DMS53 treated with DMSO at 0.1 percent for 48 hours (cell line): ENCODE measurements at regions not wholly inside any gene's neighbourhood (a gene's known extent, or its start where the extent isn't known, plus 50 kb on each side); places are given as distances from the start of the nearest gene placed in this dataset.
"Not testable (repeated sequence)": the region's sequence is repeated elsewhere in the genome, so short reads cannot be mapped to it uniquely, and the experiment has no call there.

Source experiments
- DNase-seq: peaks from one replicate; lab custom pipeline; 2025; ENCODE audit not compliant: unreplicated experiment; lab: John Stamatoyannopoulos, UW

DNA sequence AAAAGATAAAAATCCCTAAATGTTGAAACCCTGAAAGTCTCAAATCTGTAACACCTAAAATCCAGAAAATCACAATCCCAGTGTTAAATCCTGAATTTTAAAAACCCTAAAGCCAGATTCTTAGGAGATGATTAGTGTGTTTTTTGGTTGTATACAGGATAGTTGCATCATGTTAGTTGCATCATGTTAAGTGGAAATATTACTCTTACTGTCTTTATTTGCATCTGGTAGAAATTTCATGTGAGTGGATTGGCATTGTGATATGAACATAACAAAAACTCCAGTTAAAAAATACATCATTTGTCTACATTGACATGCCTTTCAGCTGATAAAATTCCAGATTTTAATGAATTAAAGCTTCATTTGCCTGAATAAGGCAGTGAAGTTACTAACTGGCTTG lies 683.1 kb upstream of the ACVR2A start:
- no peak for DNase-seq

DNA sequence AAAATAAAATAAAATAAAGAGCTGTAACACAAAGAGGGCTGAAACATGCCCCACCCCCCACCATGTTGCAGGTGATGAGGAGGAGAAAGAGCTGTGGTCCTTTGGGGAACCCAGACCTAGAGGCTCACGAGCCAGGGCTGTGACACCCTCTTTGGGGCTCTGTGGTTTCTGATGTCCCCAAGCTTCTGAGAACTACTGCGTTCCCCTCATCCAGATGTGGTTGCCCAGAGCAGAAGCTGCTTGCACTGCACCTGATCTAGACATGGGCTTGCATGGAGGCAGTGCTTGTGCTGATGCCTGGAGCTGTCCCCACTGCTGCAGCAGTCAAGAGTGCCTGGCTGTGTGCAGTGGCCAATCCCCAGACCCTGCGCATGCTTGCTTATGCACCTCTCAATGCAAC lies 687.9 kb upstream of the ACVR2A start:
- DNase-seq: no peak

DNA sequence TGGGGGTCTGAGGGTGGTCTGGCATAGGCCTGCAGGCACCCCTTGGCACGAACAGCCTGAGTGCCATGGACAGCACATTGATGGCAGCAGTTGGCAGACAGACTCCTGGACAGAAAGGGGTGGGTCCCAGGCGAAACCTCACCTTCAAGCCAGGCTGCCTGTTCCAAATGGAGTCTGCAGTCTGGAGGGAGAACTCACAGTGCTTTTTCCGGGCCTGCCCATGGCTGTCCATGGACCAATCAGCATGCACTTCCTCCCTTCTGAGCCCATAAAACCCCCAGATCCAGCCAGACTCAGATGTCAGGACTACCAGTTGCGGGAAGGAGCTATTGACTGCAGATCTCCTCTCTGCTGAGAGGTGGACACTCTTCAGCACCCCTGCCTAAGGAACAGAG lies 694.6 kb upstream of the ACVR2A start:
- DNase-seq: no peak

DNA sequence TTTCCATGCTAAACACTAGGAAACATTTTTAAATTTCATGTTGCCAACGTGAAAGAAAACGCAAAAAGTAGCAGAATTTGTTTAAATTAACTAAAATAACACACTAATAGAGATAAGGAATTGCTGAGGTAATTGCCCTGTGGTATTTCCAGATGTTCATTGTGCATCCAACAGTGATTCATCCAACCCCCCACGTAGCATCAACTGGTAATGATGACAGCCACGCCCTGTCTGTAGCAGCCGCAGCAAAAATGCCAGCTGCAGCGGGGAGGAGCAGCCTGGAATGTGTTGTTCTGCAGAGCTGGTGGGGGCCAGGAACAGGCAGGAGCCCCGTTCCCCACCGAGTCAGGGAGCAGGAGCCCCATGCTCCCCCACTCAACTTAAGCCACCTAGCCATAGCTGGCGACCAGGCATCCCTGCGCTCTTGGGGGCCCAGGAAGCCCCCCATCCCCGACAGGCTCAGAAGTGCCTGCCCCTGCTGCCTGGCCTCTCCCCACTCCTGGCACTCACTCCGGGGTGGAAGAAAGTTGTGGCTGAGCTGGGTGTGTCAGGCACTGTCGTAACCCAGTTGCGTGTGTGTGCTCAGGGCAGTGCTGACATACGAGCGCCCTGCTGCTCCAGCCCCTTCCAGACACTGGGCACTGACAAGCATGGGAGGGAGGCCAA lies 695.1 kb upstream of the ACVR2A start:
- DNase-seq: no peak

- DNase-seq: no peak
Measured at GRCh38 chr2:147147802-147148201, 697.0 kb upstream of the ACVR2A start.

- DNase-seq: no peak
Measured at GRCh38 chr2:147141930-147142329, 702.9 kb upstream of the ACVR2A start.

DNA sequence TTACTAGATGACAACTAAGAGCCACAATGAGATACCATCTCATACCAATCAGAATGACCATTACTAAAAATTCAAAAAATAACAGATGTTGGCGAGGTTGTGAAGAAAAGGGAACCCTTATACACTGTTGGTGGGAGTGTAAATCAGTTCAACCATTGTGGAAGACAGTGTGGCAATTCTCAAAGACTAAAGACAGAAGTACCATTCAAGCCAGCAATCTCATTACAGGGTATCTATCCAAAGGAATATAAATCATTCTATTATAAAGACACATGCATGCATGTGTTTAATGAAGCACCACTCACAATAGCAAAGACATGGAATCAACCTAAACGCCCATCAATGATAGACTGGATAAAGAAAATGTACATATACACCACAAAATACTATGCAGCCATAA lies 705.1 kb upstream of the ACVR2A start:
- not testable (repeated sequence) for DNase-seq

DNA sequence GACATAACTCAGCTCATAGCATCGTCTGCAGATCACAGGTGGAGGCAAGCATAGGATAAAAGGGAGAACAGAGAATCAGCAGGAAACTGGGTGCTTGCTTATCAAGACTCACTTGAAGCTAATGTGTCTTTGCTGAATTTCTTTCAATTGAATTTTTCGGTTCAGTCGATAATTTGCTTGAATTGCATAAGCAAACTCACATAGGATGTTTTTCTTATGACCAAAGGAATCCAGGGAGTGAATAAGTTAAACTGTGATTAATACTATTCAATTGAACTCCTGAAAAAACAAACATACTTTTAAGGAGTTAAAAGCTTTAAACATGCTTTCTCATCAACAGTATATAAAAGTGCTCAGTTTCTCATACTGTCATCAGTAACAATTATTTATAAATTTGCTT lies 707.1 kb upstream of the ACVR2A start:
- DNase-seq: no peak

DNA sequence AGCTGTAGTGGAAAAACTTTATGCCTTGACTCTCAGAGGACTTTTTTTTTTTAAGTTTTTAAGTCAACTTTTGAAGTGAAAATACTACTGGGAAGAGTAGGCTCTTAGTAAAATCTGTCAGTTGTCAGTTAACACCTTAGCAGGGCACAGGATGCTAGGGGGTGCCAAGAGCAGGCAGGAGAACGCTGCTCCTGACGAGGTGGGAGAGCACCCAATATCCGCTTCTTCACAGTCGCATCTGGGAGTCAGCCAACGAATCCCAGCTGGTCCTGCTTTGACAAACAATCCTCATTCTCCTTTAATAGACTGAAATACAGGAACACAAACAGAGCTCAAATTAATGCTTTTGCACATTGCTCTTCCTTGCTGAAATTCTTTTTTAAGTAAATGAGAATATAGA lies 709.5 kb upstream of the ACVR2A start:
- DNase-seq: no peak

DNA sequence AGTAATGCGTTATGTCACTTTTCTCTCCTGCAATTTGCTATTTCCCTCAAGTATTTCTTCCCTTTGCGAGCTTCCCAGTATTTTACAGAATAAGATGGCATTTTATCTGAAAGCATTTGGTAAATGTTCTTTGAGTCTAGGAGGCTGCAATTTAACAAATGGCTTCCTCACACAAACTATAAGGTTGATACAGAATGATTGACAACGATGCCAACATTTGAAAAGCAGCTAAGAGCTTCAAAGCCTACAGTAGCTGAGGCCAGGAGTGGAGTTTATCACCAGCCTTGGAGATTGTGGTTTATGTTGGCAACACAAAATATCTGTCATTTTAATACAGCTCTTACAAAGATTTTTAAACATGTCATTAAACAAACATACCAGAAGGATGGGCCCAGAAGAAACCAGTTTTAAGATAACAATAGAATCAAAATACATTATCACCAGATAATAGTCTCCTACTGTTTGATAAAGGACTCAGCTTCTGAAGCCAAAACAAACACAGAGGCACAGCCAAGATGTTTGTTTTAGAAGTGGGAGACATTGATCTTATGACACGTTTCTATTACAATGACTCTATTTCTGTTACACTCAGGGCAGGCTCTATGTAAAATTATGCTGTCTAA lies 711.4 kb upstream of the ACVR2A start:
- DNase-seq: no peak

GRCh38 chr2:147125145-147125544 lies 719.7 kb upstream of the ACVR2A start:
- DNase-seq: no peak

DNA sequence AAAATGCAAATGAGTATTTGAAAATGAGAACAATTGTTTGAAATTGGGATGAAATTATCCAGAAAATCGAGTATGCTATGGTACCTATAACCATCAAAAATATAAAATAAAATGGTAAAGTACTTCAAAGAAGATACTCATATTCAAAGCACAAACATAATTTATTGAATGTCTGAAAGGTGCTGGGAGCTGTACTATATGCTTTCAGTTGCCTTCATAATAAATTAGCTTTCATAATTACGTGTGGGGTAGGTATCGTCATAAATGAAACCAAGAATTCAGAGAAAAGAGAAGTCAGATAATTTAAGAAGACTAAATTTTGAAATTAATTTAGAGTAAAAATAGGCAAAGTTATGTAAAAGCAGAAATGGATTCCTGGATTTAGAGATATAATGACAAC lies 721.9 kb upstream of the ACVR2A start:
- DNase-seq: no peak

DNA sequence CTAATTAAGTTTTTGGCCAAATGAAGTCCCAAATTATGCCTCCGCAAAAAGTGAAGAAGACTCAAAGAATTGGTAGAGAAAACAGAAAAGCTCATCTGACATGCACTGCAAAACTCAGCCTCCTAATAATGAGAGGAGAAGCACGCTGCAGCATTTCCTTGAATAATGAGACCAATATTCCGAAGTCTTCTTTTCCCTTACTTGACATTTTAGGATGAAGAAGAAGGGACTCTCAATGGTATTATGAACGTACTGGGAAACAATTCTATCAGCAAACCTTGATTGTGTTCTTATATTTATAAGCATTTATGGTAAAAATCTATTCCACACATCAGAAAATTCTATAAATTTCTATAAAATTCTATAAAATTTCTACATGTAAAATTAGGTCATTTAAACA lies 733.9 kb upstream of the ACVR2A start:
- DNase-seq: no peak

GRCh38 chr2:147110317-147110716 lies 734.5 kb upstream of the ACVR2A start:
- DNase-seq: no peak

DNA sequence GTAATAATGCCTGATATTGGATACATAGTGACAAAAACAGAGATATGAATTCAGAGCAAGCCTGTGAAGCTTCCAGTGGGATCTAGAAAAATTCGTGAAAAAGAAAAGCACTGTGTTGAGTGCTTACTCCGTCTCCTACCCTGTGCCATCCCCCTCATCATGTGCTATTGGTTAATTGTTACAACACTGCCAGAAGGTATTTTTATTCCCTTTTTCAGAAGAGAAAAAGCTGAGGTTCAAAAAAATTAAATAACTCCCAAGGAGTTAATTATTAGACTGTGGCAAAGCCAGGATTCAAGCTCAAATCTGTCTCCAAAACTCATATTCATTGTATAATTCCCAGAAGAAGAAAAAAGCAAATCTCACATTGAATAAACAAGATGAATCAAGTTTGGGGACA lies 735.5 kb upstream of the ACVR2A start:
- DNase-seq: no peak

GRCh38 chr2:147108548-147108947 lies 736.3 kb upstream of the ACVR2A start:
- DNase-seq: no peak

- no peak for DNase-seq
Measured at GRCh38 chr2:147101941-147102790, 742.7 kb upstream of the ACVR2A start.

GRCh38 chr2:147100406-147101035 lies 744.3 kb upstream of the ACVR2A start:
- DNase-seq: no peak

- DNase-seq: no peak
Measured at GRCh38 chr2:147099845-147100244, 745.0 kb upstream of the ACVR2A start.

GRCh38 chr2:147098940-147099339 lies 745.9 kb upstream of the ACVR2A start:
- no peak for DNase-seq

DNA sequence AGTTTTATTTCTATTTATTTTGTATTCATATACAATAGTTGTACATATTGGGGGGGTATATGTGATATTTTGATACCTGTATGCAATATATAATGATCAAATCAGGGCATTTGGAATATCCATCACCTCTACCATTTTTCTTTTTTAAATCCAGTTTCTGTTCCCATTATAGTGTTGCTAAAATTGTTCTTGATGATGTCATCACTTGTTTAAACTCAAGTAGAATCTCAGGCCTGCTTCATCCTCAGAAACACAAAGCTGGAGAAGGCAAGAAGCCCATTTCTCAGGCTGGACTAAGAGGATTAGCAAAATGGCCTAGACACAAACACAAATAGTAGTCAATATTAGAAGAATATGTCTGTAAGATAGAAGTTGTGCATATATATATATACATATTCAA lies 747.1 kb upstream of the ACVR2A start:
- no peak for DNase-seq

- DNase-seq: no peak
Measured at GRCh38 chr2:147096671-147097070, 748.2 kb upstream of the ACVR2A start.
